ENCODE measurements at regions not wholly inside any gene's neighbourhood (a gene's known extent, or its start where the extent isn't known, plus 50 kb on each side); places are given as distances from the start of the nearest gene placed in this dataset.

- H3K9me3 ChIP-seq (ENCODE audit: low read length) = no peaks in the 10 kb centered on the region; the same call in 1 of the 2 replicates
- H3K27me3 ChIP-seq (ENCODE audit: insufficient read depth, low read length) = no peaks in the 10 kb centered on the region
- H4K20me1 ChIP-seq (ENCODE audit: insufficient read depth, low read length) = no peaks in the 10 kb centered on the region
- no peak for TF ChIP-seq EZH2 (IDR thresholded peaks at IDR 0.05; ENCODE audit: borderline replicate concordance, low read length)
- TF ChIP-seq CTCF (IDR thresholded peaks at IDR 0.05; ENCODE audit: low read length) = no peak
- no peaks in the 10 kb centered on the region for H3K79me2 ChIP-seq (ENCODE audit: insufficient read depth, low read length)
- no peaks in the 10 kb centered on the region for H3K9me2 ChIP-seq (ENCODE audit: low read depth, low read length)
- no peaks in the 10 kb centered on the region for H3F3A ChIP-seq (ENCODE audit: insufficient read depth, low read length)
- H3K9ac ChIP-seq (ENCODE audit: low read length) = no peak overlapping the region
- H3K4me1 ChIP-seq (ENCODE audit: insufficient read depth, low read length, severe bottlenecking) = no peaks in the 10 kb centered on the region
- no peak overlapping the region for H3K27ac ChIP-seq (ENCODE audit: low read depth, low read length, poor library complexity, severe bottlenecking)
- H3K4me3 ChIP-seq (ENCODE audit: low read depth, low read length, poor library complexity, severe bottlenecking) = no peak overlapping the region
- H3K4me2 ChIP-seq (ENCODE audit: low read length) = no peak overlapping the region
- H2AFZ ChIP-seq (ENCODE audit: low read length) = no peak overlapping the region
- H3K36me3 ChIP-seq (ENCODE audit: insufficient read depth, low read length) = no peaks in the 10 kb centered on the region
These were observed 121.8 kb upstream of the HNMT start for GRCh38 chr2:137842430-137842829.

GRCh38 chr2:137842952-137843351 lies 121.3 kb upstream of the HNMT start:
- Histone ChIP-seq H3K36me3 (ENCODE audit: insufficient read depth, low read length) (no peaks in the 10 kb centered on the region), H3F3A (ENCODE audit: insufficient read depth, low read length) (no peaks in the 10 kb centered on the region), H3K4me2 (ENCODE audit: low read length) (no peak overlapping the region), H3K9ac (ENCODE audit: low read length) (no peak overlapping the region), H2AFZ (ENCODE audit: low read length) (no peak overlapping the region), H3K9me2 (ENCODE audit: low read depth, low read length) (no peaks in the 10 kb centered on the region), H3K9me3 (ENCODE audit: low read length) (no peaks in the 10 kb centered on the region; the same call in 1 of the 2 replicates), H3K4me3 (ENCODE audit: low read depth, low read length, poor library complexity, severe bottlenecking) (no peak overlapping the region), H3K79me2 (ENCODE audit: insufficient read depth, low read length) (no peaks in the 10 kb centered on the region), H4K20me1 (ENCODE audit: insufficient read depth, low read length) (no peaks in the 10 kb centered on the region), H3K27ac (ENCODE audit: low read depth, low read length, poor library complexity, severe bottlenecking) (no peak overlapping the region), H3K4me1 (ENCODE audit: insufficient read depth, low read length, severe bottlenecking) (no peaks in the 10 kb centered on the region), H3K27me3 (ENCODE audit: insufficient read depth, low read length) (no peaks in the 10 kb centered on the region)
- TF ChIP-seq CTCF (IDR thresholded peaks at IDR 0.05; ENCODE audit: low read length) (no peak), EZH2 (IDR thresholded peaks at IDR 0.05; ENCODE audit: borderline replicate concordance, low read length) (no peak)

GRCh38 chr2:137845422-137845821 lies 118.9 kb upstream of the HNMT start:
- Histone ChIP-seq H3K27ac (ENCODE audit: low read depth, low read length, poor library complexity, severe bottlenecking) (no peak overlapping the region), H3K4me1 (ENCODE audit: insufficient read depth, low read length, severe bottlenecking) (no peaks in the 10 kb centered on the region), H3K36me3 (ENCODE audit: insufficient read depth, low read length) (no peaks in the 10 kb centered on the region), H3K9ac (ENCODE audit: low read length) (no peak overlapping the region), H3K4me2 (ENCODE audit: low read length) (no peak overlapping the region), H2AFZ (ENCODE audit: low read length) (no peak overlapping the region), H3K9me2 (ENCODE audit: low read depth, low read length) (no peaks in the 10 kb centered on the region), H3K27me3 (ENCODE audit: insufficient read depth, low read length) (no peaks in the 10 kb centered on the region), H3K4me3 (ENCODE audit: low read depth, low read length, poor library complexity, severe bottlenecking) (no peak overlapping the region), H3F3A (ENCODE audit: insufficient read depth, low read length) (no peaks in the 10 kb centered on the region), H4K20me1 (ENCODE audit: insufficient read depth, low read length) (no peaks in the 10 kb centered on the region), H3K79me2 (ENCODE audit: insufficient read depth, low read length) (no peaks in the 10 kb centered on the region), H3K9me3 (ENCODE audit: low read length) (no peaks in the 10 kb centered on the region; the same call in 1 of the 2 replicates)
- TF ChIP-seq CTCF (IDR thresholded peaks at IDR 0.05; ENCODE audit: low read length) (no peak), EZH2 (IDR thresholded peaks at IDR 0.05; ENCODE audit: borderline replicate concordance, low read length) (no peak)

Measured in OCI-LY1 (cell line).